GM18951 (cell line): ENCODE measurements at regions not wholly inside any gene's neighbourhood (a gene's known extent, or its start where the extent isn't known, plus 50 kb on each side); places are given as distances from the start of the nearest gene placed in this dataset.

ENCODE experiments used
- POLR2A ChIP-seq: IDR thresholded peaks from 4 replicates; pipeline ENCODE4 v1.6.1; 2011; ENCODE audit warnings: mild to moderate bottlenecking; ENCODE audit not compliant: insufficient read length, insufficient read depth; ENCODE audit errors: extremely low read depth
- in situ Hi-C: fragments of 300-500 bp; cut with MboI; formaldehyde crosslinking; loops from one replicate; pipeline ENCODE4 v1.12.0; 2022; ENCODE audit warnings: low sequenced_read_pairs, mixed read lengths, inconsistent platforms; ENCODE audit not compliant: unreplicated experiment

- TF ChIP-seq POLR2A, result no peak
- in situ Hi-C loops, result no loop called here
Measured at GRCh38 chr13:43977911-43978310, 98.2 kb downstream of the LACC1 start.

GRCh38 chr13:43978688-43979087 lies 99.0 kb downstream of the LACC1 start:
- in situ Hi-C loops, result no loop called here
- TF ChIP-seq POLR2A, result no peak

- in situ Hi-C loops, result no loop called here
- TF ChIP-seq POLR2A, result no peak
Measured at GRCh38 chr13:43979492-43979891, 99.8 kb downstream of the LACC1 start.

- in situ Hi-C loops, result no loop called here
Measured at GRCh38 chr13:43980587-43980986, 100.9 kb downstream of the LACC1 start.

GRCh38 chr13:43981091-43981490 lies 101.4 kb downstream of the LACC1 start:
- no peak for TF ChIP-seq POLR2A
- in situ Hi-C loops, result no loop called here

More at GRCh38 chr13:43980587-43980986, 100.9 kb downstream of the LACC1 start:
- TF ChIP-seq POLR2A, result no peak

- in situ Hi-C loops, result no loop called here
- no peak for TF ChIP-seq POLR2A
Measured at GRCh38 chr13:43981512-43982301, 102.0 kb downstream of the LACC1 start.

GRCh38 chr13:43983373-43983772 lies 103.7 kb downstream of the LACC1 start:
- in situ Hi-C loops, result no loop called here
- no peak for TF ChIP-seq POLR2A

- no peak for TF ChIP-seq POLR2A
- in situ Hi-C loops, result no loop called here
Measured at GRCh38 chr13:43984292-43984691, 104.6 kb downstream of the LACC1 start.

- TF ChIP-seq POLR2A, result no peak
Measured at GRCh38 chr13:43985422-43986072, 105.8 kb downstream of the LACC1 start.

GRCh38 chr13:43986421-43986981 lies 106.8 kb downstream of the LACC1 start:
- no peak for TF ChIP-seq POLR2A
- in situ Hi-C loops, result no loop called here

More at GRCh38 chr13:43985422-43986072, 105.8 kb downstream of the LACC1 start:
- in situ Hi-C loops, result no loop called here

GRCh38 chr13:43988302-43988701 lies 108.6 kb downstream of the LACC1 start:
- in situ Hi-C loops, result no loop called here
- TF ChIP-seq POLR2A, result no peak

GRCh38 chr13:43990021-43990420 lies 110.3 kb downstream of the LACC1 start:
- in situ Hi-C loops, result no loop called here
- TF ChIP-seq POLR2A, result no peak

- in situ Hi-C loops, result no loop called here
- no peak for TF ChIP-seq POLR2A
Measured at GRCh38 chr13:43990829-43991228, 111.1 kb downstream of the LACC1 start.

- in situ Hi-C loops, result no loop called here
- no peak for TF ChIP-seq POLR2A
Measured at GRCh38 chr13:43991773-43992201, 112.1 kb downstream of the LACC1 start.
